SK-N-SH (cell line): ENCODE measurements at regions not wholly inside any gene's neighbourhood (a gene's known extent, or its start where the extent isn't known, plus 50 kb on each side); places are given as distances from the start of the nearest gene placed in this dataset.

Experiments
- CTCF ChIP-seq: fragments of 200-600 bp; sonication (generic); IDR thresholded peaks from 2 replicates; pipeline ENCODE4 v1.6.1; 2017; ENCODE audit warnings: antibody characterized with exemption, mild to moderate bottlenecking, moderate library complexity
- EP300 ChIP-seq, 2 experiments: IDR thresholded peaks; 2 replicates each; pipeline versions ENCODE4 v1.4.0 to v1.6.1; 2012; ENCODE audit warnings: borderline replicate concordance in 1 of 2, low read depth in 1 of 2, low read length in 1 of 2
- EZH2phosphoT487 ChIP-seq: fragments of 200-600 bp; sonication (generic); IDR thresholded peaks from 2 replicates; pipeline ENCODE4 v1.6.1; 2017; ENCODE audit warnings: low read depth, mixed run types, mild to moderate bottlenecking, antibody characterized with exemption, moderate library complexity, borderline replicate concordance
- RCOR1 ChIP-seq: fragments of 150-350 bp; IDR thresholded peaks from 2 replicates; pipeline ENCODE4 v1.6.1; 2017; ENCODE audit warnings: antibody characterized with exemption, low read length
- RXRA ChIP-seq: IDR thresholded peaks from 2 replicates; pipeline ENCODE4 v1.4.0; 2012; ENCODE audit warnings: low read depth, mild to moderate bottlenecking, borderline replicate concordance
- TEAD4 ChIP-seq: IDR thresholded peaks from 2 replicates; pipeline ENCODE4 v1.4.0; 2012; ENCODE audit warnings: mild to moderate bottlenecking, borderline replicate concordance; ENCODE audit not compliant: insufficient read depth
- USF2 ChIP-seq: fragments of 150-350 bp; IDR thresholded peaks from 2 replicates; pipeline ENCODE4 v1.6.1; 2017; ENCODE audit warnings: antibody characterized with exemption, low read length, low read depth, borderline replicate concordance

GRCh38 chr2:145905371-145905770, 1385.5 kb upstream of the ZEB2 start:
- TF ChIP-seq CTCF = no peak
- TF ChIP-seq EP300 (IDR thresholded peaks at IDR 0.05; ENCODE audit: borderline replicate concordance in 1 of 2, low read depth in 1 of 2, low read length in 1 of 2) = no peak
- no peak for TF ChIP-seq USF2
- no peak for TF ChIP-seq TEAD4
- TF ChIP-seq RCOR1 = no peak
- TF ChIP-seq EZH2phosphoT487 = no peak
- no peak for TF ChIP-seq RXRA
